ENCODE measurements at regions not wholly inside any gene's neighbourhood (a gene's known extent, or its start where the extent isn't known, plus 50 kb on each side); places are given as distances from the start of the nearest gene placed in this dataset.

DNA sequence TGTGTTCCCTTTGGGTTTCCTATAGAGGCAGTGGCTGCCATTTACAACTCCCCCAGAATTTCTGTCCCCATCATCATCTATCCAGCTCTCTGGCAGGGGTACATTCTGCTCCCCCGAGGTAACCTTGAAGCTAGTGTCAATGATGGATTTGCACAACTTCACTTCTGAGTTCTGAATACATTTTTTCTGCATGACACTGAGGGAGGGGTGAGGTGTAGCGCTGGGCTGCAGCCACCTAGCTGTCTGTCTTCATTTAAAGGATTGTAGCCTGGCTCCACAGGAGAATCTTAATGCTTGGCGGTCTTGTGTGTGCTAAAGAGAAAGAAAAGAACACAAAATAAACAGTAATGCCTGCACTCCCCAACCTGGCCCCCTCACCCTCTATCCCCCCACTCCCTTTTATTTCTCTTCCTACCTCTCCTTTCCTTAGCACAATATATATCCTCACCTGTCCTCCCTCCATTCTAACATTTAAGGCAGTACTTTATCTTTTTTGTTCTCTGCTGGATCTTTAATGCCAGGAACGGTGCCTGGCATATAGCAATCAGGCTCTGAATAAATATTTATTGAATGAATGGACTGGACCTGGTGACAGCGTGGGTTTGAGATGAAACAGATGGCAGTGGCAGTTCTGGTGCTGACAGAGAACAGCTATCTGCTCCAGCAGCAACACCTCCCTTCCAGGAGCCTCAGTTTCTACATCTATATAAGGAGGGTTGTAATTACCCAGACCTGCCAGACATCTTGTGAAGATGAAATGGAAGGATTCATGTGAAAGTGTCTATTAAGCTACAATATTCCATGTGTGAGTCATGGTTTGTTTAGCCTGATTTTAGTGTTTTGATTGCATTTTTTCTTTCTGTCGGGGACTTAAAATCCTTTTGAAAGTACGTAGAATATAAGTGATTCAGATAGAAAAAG is 163.5 kb upstream of the CDH11 start:
- H4K20me1 ChIP-seq (ENCODE audit: control insufficient read depth, extremely low read depth, insufficient read depth, low read length) = no peaks in the 10 kb centered on the region
- H3K27ac ChIP-seq (ENCODE audit: insufficient read depth, low read length) = no peak overlapping the region

DNA sequence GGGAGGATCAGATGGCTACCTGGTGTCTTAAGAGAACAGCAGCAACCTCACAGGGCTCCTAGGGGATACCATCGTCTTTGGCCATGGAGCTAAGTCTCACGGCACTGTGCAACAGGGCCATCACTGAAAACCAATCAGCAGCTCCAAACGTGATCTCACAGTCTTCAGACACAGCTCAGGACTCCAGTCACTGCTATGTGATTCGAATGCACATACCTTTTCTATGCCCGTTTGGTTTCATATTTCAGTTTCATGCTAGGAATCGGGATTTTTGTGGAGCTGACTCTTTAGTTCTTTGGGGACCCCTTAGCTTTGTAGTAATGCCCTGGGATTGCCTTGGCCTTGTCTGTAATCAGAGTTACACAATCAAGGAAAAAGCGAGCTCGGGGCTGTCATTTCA is 162.8 kb upstream of the CDH11 start:
- TF ChIP-seq EZH2 (IDR thresholded peaks at IDR 0.05; ENCODE audit: low read length, missing control alignments) = no peak
- TF ChIP-seq, protein P1, sequence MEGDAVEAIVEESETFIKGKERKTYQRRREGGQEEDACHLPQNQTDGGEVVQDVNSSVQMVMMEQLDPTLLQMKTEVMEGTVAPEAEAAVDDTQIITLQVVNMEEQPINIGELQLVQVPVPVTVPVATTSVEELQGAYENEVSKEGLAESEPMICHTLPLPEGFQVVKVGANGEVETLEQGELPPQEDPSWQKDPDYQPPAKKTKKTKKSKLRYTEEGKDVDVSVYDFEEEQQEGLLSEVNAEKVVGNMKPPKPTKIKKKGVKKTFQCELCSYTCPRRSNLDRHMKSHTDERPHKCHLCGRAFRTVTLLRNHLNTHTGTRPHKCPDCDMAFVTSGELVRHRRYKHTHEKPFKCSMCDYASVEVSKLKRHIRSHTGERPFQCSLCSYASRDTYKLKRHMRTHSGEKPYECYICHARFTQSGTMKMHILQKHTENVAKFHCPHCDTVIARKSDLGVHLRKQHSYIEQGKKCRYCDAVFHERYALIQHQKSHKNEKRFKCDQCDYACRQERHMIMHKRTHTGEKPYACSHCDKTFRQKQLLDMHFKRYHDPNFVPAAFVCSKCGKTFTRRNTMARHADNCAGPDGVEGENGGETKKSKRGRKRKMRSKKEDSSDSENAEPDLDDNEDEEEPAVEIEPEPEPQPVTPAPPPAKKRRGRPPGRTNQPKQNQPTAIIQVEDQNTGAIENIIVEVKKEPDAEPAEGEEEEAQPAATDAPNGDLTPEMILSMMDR (conservative IDR thresholded peaks at IDR 0.05 in 1 of 2, IDR thresholded peaks at IDR 0.05 in 1 of 2; ENCODE audit: low read depth in 1 of 2, low read length in 2 of 2) = no peak
- H3K4me2 ChIP-seq (ENCODE audit: extremely low read depth, insufficient read depth, low read length) = no peak overlapping the region
- H3K4me3 ChIP-seq (replicated peaks in 1 of 4; ENCODE audit: control extremely low read depth in 1 of 4, insufficient read depth in 1 of 4, low read depth in 3 of 4, low read length in 4 of 4) = no peak overlapping the region
- no peak overlapping the region for H3K27ac ChIP-seq (ENCODE audit: insufficient read depth, low read length)
- no peaks in the 10 kb centered on the region for H3K36me3 ChIP-seq (ENCODE audit: control insufficient read depth, insufficient read depth, low read length)
- H3K9me3 ChIP-seq (ENCODE audit: control insufficient read depth, insufficient read depth, low read depth, low read length) = no peaks in the 10 kb centered on the region
- H3K27me3 ChIP-seq (ENCODE audit: control insufficient read depth, insufficient read depth, low read length) = no peaks in the 10 kb centered on the region
- no peaks in the 10 kb centered on the region for H3K4me1 ChIP-seq (ENCODE audit: control insufficient read depth, extremely low read depth, insufficient read depth, low read length)
- H3K9ac ChIP-seq (ENCODE audit: insufficient read depth, low read length) = no peak overlapping the region
- no peaks in the 10 kb centered on the region for H4K20me1 ChIP-seq (ENCODE audit: control insufficient read depth, extremely low read depth, insufficient read depth, low read length)
- H2AFZ ChIP-seq (ENCODE audit: low read length) = no peak overlapping the region
- peak in 1 of 2 donors; percentile 34 for DNase-seq (ENCODE audit: low read depth in 2 of 2)
- no peaks in the 10 kb centered on the region for H3K79me2 ChIP-seq (ENCODE audit: control insufficient read depth, insufficient read depth, low read length)

More for the DNA sequence above, 163.5 kb upstream of the CDH11 start:
- H3K4me2 ChIP-seq (ENCODE audit: extremely low read depth, insufficient read depth, low read length) = peak overlapping the region; percentile 27
- TF ChIP-seq EZH2 (IDR thresholded peaks at IDR 0.05; ENCODE audit: low read length, missing control alignments) = no peak
- TF ChIP-seq, protein P1 (conservative IDR thresholded peaks at IDR 0.05 in 1 of 2, IDR thresholded peaks at IDR 0.05 in 1 of 2; ENCODE audit: low read depth in 1 of 2, low read length in 2 of 2) = no peak
- H2AFZ ChIP-seq (ENCODE audit: low read length) = no peak overlapping the region
- H3K27me3 ChIP-seq (ENCODE audit: control insufficient read depth, insufficient read depth, low read length) = no peaks in the 10 kb centered on the region
- DNase-seq (ENCODE audit: low read depth in 2 of 2) = peak; percentile 44 to 51
- H3K4me1 ChIP-seq (ENCODE audit: control insufficient read depth, extremely low read depth, insufficient read depth, low read length) = no peaks in the 10 kb centered on the region
- no peak overlapping the region for H3K4me3 ChIP-seq (replicated peaks in 1 of 4; ENCODE audit: control extremely low read depth in 1 of 4, insufficient read depth in 1 of 4, low read depth in 3 of 4, low read length in 4 of 4)
- no peak overlapping the region for H3K9ac ChIP-seq (ENCODE audit: insufficient read depth, low read length)
- H3K79me2 ChIP-seq (ENCODE audit: control insufficient read depth, insufficient read depth, low read length) = no peaks in the 10 kb centered on the region
- H3K9me3 ChIP-seq (ENCODE audit: control insufficient read depth, insufficient read depth, low read depth, low read length) = no peaks in the 10 kb centered on the region
- H3K36me3 ChIP-seq (ENCODE audit: control insufficient read depth, insufficient read depth, low read length) = no peaks in the 10 kb centered on the region

DNA sequence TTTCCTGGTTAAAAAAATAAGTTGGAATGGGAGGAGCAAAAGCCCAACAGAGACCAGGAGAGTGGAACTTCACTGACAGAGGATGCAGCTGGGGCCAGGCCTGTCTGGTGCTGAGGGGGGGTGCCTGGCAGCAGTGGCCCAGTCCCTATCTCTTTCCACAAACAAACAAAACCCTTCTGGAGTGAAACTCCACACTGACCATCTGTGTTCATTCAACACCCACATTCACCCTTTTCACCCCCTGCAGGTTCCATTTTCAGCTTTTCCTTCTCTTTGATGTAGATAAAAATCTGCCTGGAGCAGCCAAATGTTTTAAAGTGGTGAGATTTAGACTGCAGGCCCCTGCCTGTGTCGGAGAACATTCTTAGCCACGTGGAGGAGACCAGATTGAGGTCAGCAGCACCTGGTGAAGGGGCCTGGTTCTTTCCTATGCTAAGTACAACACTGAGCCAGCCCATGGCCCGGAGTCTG is 161.4 kb upstream of the CDH11 start:
- TF ChIP-seq, protein P1 (conservative IDR thresholded peaks at IDR 0.05 in 1 of 2, IDR thresholded peaks at IDR 0.05 in 1 of 2; ENCODE audit: low read depth in 1 of 2, low read length in 2 of 2) = no peak
- TF ChIP-seq EZH2 (IDR thresholded peaks at IDR 0.05; ENCODE audit: low read length, missing control alignments) = no peak
- no peaks in the 10 kb centered on the region for H3K9me3 ChIP-seq (ENCODE audit: control insufficient read depth, insufficient read depth, low read depth, low read length)
- H4K20me1 ChIP-seq (ENCODE audit: control insufficient read depth, extremely low read depth, insufficient read depth, low read length) = no peaks in the 10 kb centered on the region
- H3K27ac ChIP-seq (ENCODE audit: insufficient read depth, low read length) = no peak overlapping the region
- no peak overlapping the region for H3K4me3 ChIP-seq (replicated peaks in 1 of 4; ENCODE audit: control extremely low read depth in 1 of 4, insufficient read depth in 1 of 4, low read depth in 3 of 4, low read length in 4 of 4)
- no peaks in the 10 kb centered on the region for H3K4me1 ChIP-seq (ENCODE audit: control insufficient read depth, extremely low read depth, insufficient read depth, low read length)
- H3K36me3 ChIP-seq (ENCODE audit: control insufficient read depth, insufficient read depth, low read length) = no peaks in the 10 kb centered on the region
- no peaks in the 10 kb centered on the region for H3K79me2 ChIP-seq (ENCODE audit: control insufficient read depth, insufficient read depth, low read length)
- no peak overlapping the region for H2AFZ ChIP-seq (ENCODE audit: low read length)
- no peak overlapping the region for H3K4me2 ChIP-seq (ENCODE audit: extremely low read depth, insufficient read depth, low read length)
- peak in 1 of 2 donors; percentile 68 for DNase-seq (ENCODE audit: low read depth in 2 of 2)
- H3K9ac ChIP-seq (ENCODE audit: insufficient read depth, low read length) = no peak overlapping the region
- H3K27me3 ChIP-seq (ENCODE audit: control insufficient read depth, insufficient read depth, low read length) = no peaks in the 10 kb centered on the region
